ENCODE measurements at regions not wholly inside any gene's neighbourhood (a gene's known extent, or its start where the extent isn't known, plus 50 kb on each side); places are given as distances from the start of the nearest gene placed in this dataset.

DNA sequence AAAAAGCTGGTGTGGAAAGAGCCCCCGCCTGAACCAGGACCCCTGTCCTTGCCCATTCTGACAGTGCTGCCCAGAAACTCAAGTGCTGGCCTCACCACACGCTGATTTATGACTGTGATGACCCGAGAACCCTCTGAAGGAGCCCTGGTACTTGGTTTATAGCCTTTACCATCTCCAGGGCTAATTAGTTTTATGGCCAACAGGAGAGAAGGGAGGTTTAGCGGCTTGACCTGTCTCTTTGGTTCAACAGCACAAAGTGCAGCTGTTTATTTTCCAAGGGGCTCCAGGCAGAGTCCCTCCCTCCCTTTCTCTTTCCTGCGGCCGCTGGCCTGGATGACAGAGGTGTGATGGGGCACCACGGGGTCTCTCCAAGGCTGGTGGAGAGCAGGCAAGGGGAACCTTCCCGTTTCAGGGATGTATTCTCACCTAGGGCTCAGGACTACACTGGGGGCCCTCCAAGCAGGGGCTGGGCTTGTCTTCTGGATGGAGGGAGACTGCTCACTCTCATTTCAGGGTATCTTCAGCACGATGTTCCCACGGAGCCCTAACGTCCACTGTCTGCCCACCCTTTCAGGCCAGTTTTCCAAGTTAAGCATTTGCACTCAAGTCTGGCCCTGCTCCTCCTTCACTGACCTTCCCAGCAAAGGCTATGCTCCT lies 174.2 kb upstream of the GLI2 start:
- TF ChIP-seq, protein P1, sequence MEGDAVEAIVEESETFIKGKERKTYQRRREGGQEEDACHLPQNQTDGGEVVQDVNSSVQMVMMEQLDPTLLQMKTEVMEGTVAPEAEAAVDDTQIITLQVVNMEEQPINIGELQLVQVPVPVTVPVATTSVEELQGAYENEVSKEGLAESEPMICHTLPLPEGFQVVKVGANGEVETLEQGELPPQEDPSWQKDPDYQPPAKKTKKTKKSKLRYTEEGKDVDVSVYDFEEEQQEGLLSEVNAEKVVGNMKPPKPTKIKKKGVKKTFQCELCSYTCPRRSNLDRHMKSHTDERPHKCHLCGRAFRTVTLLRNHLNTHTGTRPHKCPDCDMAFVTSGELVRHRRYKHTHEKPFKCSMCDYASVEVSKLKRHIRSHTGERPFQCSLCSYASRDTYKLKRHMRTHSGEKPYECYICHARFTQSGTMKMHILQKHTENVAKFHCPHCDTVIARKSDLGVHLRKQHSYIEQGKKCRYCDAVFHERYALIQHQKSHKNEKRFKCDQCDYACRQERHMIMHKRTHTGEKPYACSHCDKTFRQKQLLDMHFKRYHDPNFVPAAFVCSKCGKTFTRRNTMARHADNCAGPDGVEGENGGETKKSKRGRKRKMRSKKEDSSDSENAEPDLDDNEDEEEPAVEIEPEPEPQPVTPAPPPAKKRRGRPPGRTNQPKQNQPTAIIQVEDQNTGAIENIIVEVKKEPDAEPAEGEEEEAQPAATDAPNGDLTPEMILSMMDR (IDR thresholded peaks at IDR 0.05; ENCODE audit: control extremely low read depth in 1 of 3, insufficient read depth in 1 of 3, low read depth in 1 of 3, low read length in 3 of 3): no peak
- TF ChIP-seq, protein P2, sequence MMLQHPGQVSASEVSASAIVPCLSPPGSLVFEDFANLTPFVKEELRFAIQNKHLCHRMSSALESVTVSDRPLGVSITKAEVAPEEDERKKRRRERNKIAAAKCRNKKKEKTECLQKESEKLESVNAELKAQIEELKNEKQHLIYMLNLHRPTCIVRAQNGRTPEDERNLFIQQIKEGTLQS (IDR thresholded peaks at IDR 0.05; ENCODE audit: insufficient read depth, low read depth, low read length): no peak
- TF ChIP-seq MAFK (IDR thresholded peaks at IDR 0.05; ENCODE audit: low read depth, low read length) (no peak), CHD2 (IDR thresholded peaks at IDR 0.05; ENCODE audit: low read length) (no peak), POLR2AphosphoS5 (IDR thresholded peaks at IDR 0.05; ENCODE audit: low read depth, low read length) (no peak), POLR2A (IDR thresholded peaks at IDR 0.05; ENCODE audit: control extremely low read depth in 1 of 2, low read depth in 2 of 2, low read length in 2 of 2) (no peak), ZNF274 (IDR thresholded peaks at IDR 0.05; ENCODE audit: borderline replicate concordance, extremely low read depth, low read length) (no peak), CTBP2 (IDR thresholded peaks at IDR 0.05; ENCODE audit: borderline replicate concordance, insufficient read depth, insufficient read length, low read length) (no peak), YY1 (IDR thresholded peaks at IDR 0.05; ENCODE audit: low read depth, low read length) (no peak), GABPA (IDR thresholded peaks at IDR 0.05; ENCODE audit: borderline replicate concordance, insufficient read depth, low read length) (no peak), TEAD4 (IDR thresholded peaks at IDR 0.05; ENCODE audit: low read depth, low read length) (no peak), TAF1 (IDR thresholded peaks at IDR 0.05; ENCODE audit: low read depth, low read length) (no peak)
- TF ChIP-seq, protein P3, sequence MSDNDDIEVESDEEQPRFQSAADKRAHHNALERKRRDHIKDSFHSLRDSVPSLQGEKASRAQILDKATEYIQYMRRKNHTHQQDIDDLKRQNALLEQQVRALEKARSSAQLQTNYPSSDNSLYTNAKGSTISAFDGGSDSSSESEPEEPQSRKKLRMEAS (IDR thresholded peaks at IDR 0.05): no peak
